ENCODE measurements at regions not wholly inside any gene's neighbourhood (a gene's known extent, or its start where the extent isn't known, plus 50 kb on each side); places are given as distances from the start of the nearest gene placed in this dataset.

- Histone ChIP-seq H3K4me2 (ENCODE audit: insufficient read depth, low read length) (no peak overlapping the region), H3K9me3 (ENCODE audit: low read depth, low read length) (no peaks in the 10 kb centered on the region), H3K79me2 (ENCODE audit: insufficient read depth, low read length) (no peaks in the 10 kb centered on the region), H3K27me3 (ENCODE audit: insufficient read depth, low read length) (no peaks in the 10 kb centered on the region), H3K4me1 (ENCODE audit: insufficient read depth, low read length) (no peaks in the 10 kb centered on the region), H3K27ac (ENCODE audit: low read depth, low read length) (no peak overlapping the region), H3K4me3 (ENCODE audit: insufficient read depth, low read length) (no peak overlapping the region), H3K36me3 (ENCODE audit: insufficient read depth, low read length) (no peaks in the 10 kb centered on the region), H4K20me1 (ENCODE audit: insufficient read depth, low read length) (no peaks in the 10 kb centered on the region), H2AFZ (ENCODE audit: low read length) (no peak overlapping the region)
- TF ChIP-seq CTCF (IDR thresholded peaks at IDR 0.05; ENCODE audit: extremely low read depth, low read depth, low read length) = no peak
- DNase-seq (ENCODE audit: insufficient read length, low spot score, missing footprints) = no peak
Measured at GRCh38 chr3:89841041-89841440, 733.6 kb downstream of the EPHA3 start.

- H3K9me3 ChIP-seq (ENCODE audit: low read depth, low read length) = no peaks in the 10 kb centered on the region
- no peaks in the 10 kb centered on the region for H3K27me3 ChIP-seq (ENCODE audit: insufficient read depth, low read length)
- TF ChIP-seq CTCF (IDR thresholded peaks at IDR 0.05; ENCODE audit: extremely low read depth, low read depth, low read length) = no peak
- no peak for DNase-seq (ENCODE audit: insufficient read length, low spot score, missing footprints)
- H3K4me2 ChIP-seq (ENCODE audit: insufficient read depth, low read length) = no peak overlapping the region
- no peaks in the 10 kb centered on the region for H4K20me1 ChIP-seq (ENCODE audit: insufficient read depth, low read length)
- H3K4me3 ChIP-seq (ENCODE audit: insufficient read depth, low read length) = no peak overlapping the region
- no peak overlapping the region for H3K27ac ChIP-seq (ENCODE audit: low read depth, low read length)
- no peaks in the 10 kb centered on the region for H3K36me3 ChIP-seq (ENCODE audit: insufficient read depth, low read length)
- H3K79me2 ChIP-seq (ENCODE audit: insufficient read depth, low read length) = no peaks in the 10 kb centered on the region
- H2AFZ ChIP-seq (ENCODE audit: low read length) = no peak overlapping the region
- no peaks in the 10 kb centered on the region for H3K4me1 ChIP-seq (ENCODE audit: insufficient read depth, low read length)
Measured at GRCh38 chr3:89845053-89845452, 737.6 kb downstream of the EPHA3 start.

- Histone ChIP-seq H4K20me1 (ENCODE audit: insufficient read depth, low read length) (no peaks in the 10 kb centered on the region), H2AFZ (ENCODE audit: low read length) (no peak overlapping the region), H3K4me2 (ENCODE audit: insufficient read depth, low read length) (no peak overlapping the region), H3K27me3 (ENCODE audit: insufficient read depth, low read length) (no peaks in the 10 kb centered on the region), H3K36me3 (ENCODE audit: insufficient read depth, low read length) (no peaks in the 10 kb centered on the region), H3K4me3 (ENCODE audit: insufficient read depth, low read length) (no peak overlapping the region), H3K79me2 (ENCODE audit: insufficient read depth, low read length) (no peaks in the 10 kb centered on the region), H3K27ac (ENCODE audit: low read depth, low read length) (no peak overlapping the region), H3K9me3 (ENCODE audit: low read depth, low read length) (no peaks in the 10 kb centered on the region), H3K4me1 (ENCODE audit: insufficient read depth, low read length) (no peaks in the 10 kb centered on the region)
- DNase-seq (ENCODE audit: insufficient read length, low spot score, missing footprints) = no peak
- no peak for TF ChIP-seq CTCF (IDR thresholded peaks at IDR 0.05; ENCODE audit: extremely low read depth, low read depth, low read length)
Measured at GRCh38 chr3:89847955-89848354, 740.5 kb downstream of the EPHA3 start.

GRCh38 chr3:89851974-89852621 lies 744.7 kb downstream of the EPHA3 start:
- Histone ChIP-seq H4K20me1 (ENCODE audit: insufficient read depth, low read length) (no peaks in the 10 kb centered on the region), H3K27ac (ENCODE audit: low read depth, low read length) (no peak overlapping the region), H3K4me1 (ENCODE audit: insufficient read depth, low read length) (no peaks in the 10 kb centered on the region), H3K9me3 (ENCODE audit: low read depth, low read length) (no peaks in the 10 kb centered on the region), H3K4me2 (ENCODE audit: insufficient read depth, low read length) (no peak overlapping the region), H3K27me3 (ENCODE audit: insufficient read depth, low read length) (no peaks in the 10 kb centered on the region), H3K4me3 (ENCODE audit: insufficient read depth, low read length) (no peak overlapping the region), H3K36me3 (ENCODE audit: insufficient read depth, low read length) (no peaks in the 10 kb centered on the region), H3K79me2 (ENCODE audit: insufficient read depth, low read length) (no peaks in the 10 kb centered on the region), H2AFZ (ENCODE audit: low read length) (peak overlapping the region; percentile 60)
- peak; percentile 61 for TF ChIP-seq CTCF (IDR thresholded peaks at IDR 0.05; ENCODE audit: extremely low read depth, low read depth, low read length)
- no peak for DNase-seq (ENCODE audit: insufficient read length, low spot score, missing footprints)

Data from osteoblast (primary cell).